ENCODE measurements at regions not wholly inside any gene's neighbourhood (a gene's known extent, or its start where the extent isn't known, plus 50 kb on each side); places are given as distances from the start of the nearest gene placed in this dataset.

DNA sequence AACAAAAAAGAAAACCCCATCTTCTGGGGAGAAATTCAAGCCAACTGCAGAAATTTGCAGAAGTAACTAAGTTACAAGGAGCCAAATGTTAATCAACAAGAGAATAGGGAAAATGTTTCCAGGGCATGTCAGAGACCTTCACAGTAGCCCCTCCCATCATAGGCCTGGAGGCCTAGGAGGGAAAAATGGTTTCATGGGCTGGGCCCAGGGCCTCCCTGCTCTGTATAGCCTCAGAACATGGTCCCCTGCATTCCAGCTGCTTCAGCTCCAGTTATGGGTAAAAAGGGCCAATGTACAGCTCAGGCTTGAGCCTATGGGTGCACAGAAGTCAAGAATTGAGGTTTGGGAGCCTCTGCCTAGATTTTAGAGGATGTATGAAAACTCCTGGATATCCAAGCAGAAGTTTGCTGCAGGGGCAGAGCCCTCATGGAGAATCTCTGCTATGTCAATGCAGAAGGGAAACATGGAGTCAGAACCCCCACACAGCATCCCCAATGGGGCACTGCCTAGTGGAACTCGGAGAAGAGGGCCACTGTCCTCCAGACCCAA lies 260.9 kb downstream of the DUSP6 start:
- DNase-seq (ENCODE audit: low read depth): no peak
- TF ChIP-seq, protein P1, sequence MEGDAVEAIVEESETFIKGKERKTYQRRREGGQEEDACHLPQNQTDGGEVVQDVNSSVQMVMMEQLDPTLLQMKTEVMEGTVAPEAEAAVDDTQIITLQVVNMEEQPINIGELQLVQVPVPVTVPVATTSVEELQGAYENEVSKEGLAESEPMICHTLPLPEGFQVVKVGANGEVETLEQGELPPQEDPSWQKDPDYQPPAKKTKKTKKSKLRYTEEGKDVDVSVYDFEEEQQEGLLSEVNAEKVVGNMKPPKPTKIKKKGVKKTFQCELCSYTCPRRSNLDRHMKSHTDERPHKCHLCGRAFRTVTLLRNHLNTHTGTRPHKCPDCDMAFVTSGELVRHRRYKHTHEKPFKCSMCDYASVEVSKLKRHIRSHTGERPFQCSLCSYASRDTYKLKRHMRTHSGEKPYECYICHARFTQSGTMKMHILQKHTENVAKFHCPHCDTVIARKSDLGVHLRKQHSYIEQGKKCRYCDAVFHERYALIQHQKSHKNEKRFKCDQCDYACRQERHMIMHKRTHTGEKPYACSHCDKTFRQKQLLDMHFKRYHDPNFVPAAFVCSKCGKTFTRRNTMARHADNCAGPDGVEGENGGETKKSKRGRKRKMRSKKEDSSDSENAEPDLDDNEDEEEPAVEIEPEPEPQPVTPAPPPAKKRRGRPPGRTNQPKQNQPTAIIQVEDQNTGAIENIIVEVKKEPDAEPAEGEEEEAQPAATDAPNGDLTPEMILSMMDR (IDR thresholded peaks at IDR 0.05; ENCODE audit: insufficient read depth, low read length): no peak
- no peak overlapping the region for H3K4me3 ChIP-seq (ENCODE audit: low read depth, low read length)

DNA sequence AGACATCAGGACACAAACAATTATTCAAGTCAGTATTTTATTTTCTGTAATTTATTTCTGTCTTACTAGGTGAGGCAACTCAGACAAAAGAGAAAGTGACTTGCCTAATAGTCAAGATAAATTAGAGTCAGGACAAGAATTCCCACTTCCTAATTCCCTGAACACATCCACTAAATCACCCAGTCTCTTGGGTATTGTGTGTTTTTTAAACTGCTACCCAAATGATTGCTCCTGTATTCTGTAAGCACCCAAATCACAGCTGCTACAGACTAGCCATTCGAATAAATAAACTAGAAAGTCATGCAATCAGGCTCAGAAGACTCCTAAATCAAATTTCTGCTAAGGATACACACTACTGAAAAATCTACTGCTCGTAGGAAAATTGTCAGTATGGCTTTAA lies 263.0 kb downstream of the DUSP6 start:
- TF ChIP-seq, protein P1 (IDR thresholded peaks at IDR 0.05; ENCODE audit: insufficient read depth, low read length): no peak
- H3K4me3 ChIP-seq (ENCODE audit: low read depth, low read length): no peak overlapping the region
- DNase-seq (ENCODE audit: low read depth): no peak

DNA sequence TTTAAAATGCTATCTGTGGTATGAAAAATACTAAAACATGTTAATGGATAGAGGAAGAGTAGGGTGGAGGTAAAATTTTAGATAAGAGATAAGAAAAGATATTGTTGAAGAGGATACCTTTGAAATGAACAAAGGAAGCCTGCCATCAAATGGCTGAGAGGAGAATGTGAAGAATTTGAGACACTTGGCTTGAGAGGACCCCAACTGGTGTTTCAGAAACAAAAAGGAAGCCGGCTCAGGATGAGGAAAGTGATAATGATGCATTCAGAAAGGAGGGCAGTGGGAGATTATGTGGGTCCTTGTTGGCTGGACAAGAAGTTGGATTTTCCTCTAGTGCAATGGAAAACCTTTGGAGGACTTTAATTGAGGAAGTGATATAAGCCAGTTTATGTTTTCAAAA lies 264.4 kb downstream of the DUSP6 start:
- DNase-seq (ENCODE audit: low read depth): no peak
- H3K4me3 ChIP-seq (ENCODE audit: low read depth, low read length): no peak overlapping the region
- TF ChIP-seq, protein P1 (IDR thresholded peaks at IDR 0.05; ENCODE audit: insufficient read depth, low read length): no peak

DNA sequence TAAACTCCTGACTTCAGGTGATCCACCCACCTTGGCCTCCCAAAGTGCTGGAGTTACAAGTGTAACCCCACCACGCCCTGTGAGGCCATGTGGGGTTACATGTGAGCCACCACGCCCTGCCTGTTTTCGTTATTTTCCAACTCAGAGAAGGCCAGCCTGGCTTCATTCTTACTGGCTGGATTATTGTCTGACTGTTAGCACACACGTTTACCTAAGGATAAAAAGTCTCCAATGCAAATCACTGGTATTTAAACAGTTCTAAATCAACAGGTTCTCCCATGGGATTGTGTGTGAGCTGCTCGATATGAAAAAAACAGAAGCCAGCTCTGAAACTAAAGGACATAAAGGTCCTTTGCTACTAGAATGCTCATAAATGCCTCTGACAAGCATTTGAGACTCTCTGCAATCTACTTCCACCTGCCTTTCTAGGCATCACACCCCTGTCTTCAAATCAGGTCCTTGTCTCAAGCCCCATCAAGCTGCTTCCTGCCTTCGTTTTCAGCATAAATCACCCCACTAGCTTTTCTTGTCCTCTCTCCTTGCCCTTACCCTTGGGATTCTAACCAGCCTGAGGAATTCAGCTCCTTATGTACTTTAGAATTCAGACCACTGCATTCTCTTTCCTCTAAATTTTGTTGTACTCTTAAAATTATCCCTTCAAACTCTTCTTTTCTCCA lies 265.0 kb downstream of the DUSP6 start:
- TF ChIP-seq, protein P1 (IDR thresholded peaks at IDR 0.05; ENCODE audit: insufficient read depth, low read length): no peak
- H3K4me3 ChIP-seq (ENCODE audit: low read depth, low read length): no peak overlapping the region
- DNase-seq (ENCODE audit: low read depth): no peak

DNA sequence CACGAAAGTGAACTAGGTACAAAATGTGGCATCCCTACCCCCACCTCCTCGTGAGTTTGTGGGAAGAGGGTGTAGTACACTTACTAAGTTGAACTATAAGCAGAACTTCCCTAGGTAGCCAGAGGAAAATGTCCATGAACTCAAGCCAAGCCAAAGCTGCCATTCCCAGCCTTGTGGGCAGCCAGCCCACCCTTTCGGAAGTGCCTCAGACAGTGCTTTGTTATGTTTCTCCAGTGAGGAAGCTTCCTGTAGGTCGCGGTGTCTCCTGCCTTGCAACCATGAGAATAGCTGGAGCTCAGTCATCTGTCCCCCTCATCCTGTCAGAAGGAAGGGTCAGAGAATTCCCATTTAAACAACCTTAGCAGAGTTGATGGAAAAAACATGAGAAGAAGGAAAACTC lies 266.9 kb downstream of the DUSP6 start:
- TF ChIP-seq, protein P1 (IDR thresholded peaks at IDR 0.05; ENCODE audit: insufficient read depth, low read length): no peak
- no peak for DNase-seq (ENCODE audit: low read depth)

DNA sequence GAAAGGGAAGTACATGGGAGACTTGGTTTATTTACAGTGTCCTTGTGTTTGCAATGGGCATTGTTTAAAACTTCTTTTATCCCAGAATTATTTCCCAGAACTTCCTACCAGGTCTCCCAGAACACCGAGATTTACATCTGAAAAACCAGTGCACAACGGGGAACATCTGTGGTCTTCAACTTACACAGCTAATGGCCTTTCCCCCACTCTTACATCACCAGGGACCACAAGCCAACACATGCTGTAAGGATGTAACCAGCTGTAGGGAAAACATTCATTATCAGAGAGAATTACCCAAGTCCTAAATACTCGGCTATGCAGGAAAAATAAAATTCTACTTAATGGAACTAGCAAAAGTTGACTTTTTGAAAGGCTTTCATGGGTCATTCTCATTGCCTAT lies 267.6 kb downstream of the DUSP6 start:
- DNase-seq (ENCODE audit: low read depth): peak; percentile 40
- TF ChIP-seq, protein P1 (IDR thresholded peaks at IDR 0.05; ENCODE audit: insufficient read depth, low read length): no peak
- H3K4me3 ChIP-seq (ENCODE audit: low read depth, low read length): no peak overlapping the region

More for the DNA sequence above, 266.9 kb downstream of the DUSP6 start:
- no peak overlapping the region for H3K4me3 ChIP-seq (ENCODE audit: low read depth, low read length)
